ENCODE measurements at regions not wholly inside any gene's neighbourhood (a gene's known extent, or its start where the extent isn't known, plus 50 kb on each side); places are given as distances from the start of the nearest gene placed in this dataset.

DNA sequence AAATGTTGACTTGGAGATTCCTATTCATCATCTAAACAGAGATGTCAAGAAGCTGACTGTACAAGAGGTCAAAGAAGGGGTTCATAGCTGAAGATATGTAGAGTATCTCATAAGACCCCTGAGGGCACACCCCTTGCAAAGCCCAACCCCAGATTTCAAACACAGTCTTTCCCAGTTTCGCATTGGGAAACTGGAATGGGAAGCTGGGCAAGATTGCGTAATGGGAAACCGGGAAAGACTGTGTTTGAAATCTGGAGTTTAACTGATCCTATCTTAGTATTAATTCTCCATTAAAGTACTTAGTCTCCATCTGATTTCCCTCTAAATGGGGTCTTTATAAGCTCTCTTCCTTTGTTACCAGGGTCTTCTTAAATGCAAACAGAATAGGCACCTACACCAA, 99.5 kb downstream of the FAM76B start:
- no peaks in the 10 kb centered on the region for H3K36me3 ChIP-seq
- no peak overlapping the region for H3K27ac ChIP-seq
- DNase-seq (no peak), ATAC-seq (no peak)
- H3K9me3 ChIP-seq: no peaks in the 10 kb centered on the region
- intact Hi-C loops (cut with DNase I): no loop called here
- TF ChIP-seq, protein P1, sequence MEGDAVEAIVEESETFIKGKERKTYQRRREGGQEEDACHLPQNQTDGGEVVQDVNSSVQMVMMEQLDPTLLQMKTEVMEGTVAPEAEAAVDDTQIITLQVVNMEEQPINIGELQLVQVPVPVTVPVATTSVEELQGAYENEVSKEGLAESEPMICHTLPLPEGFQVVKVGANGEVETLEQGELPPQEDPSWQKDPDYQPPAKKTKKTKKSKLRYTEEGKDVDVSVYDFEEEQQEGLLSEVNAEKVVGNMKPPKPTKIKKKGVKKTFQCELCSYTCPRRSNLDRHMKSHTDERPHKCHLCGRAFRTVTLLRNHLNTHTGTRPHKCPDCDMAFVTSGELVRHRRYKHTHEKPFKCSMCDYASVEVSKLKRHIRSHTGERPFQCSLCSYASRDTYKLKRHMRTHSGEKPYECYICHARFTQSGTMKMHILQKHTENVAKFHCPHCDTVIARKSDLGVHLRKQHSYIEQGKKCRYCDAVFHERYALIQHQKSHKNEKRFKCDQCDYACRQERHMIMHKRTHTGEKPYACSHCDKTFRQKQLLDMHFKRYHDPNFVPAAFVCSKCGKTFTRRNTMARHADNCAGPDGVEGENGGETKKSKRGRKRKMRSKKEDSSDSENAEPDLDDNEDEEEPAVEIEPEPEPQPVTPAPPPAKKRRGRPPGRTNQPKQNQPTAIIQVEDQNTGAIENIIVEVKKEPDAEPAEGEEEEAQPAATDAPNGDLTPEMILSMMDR (IDR thresholded peaks at IDR 0.05): no peak
- H3K4me3 ChIP-seq: no peak overlapping the region
- H3K4me1 ChIP-seq: no peaks in the 10 kb centered on the region
- H3K27me3 ChIP-seq: no peaks in the 10 kb centered on the region

DNA sequence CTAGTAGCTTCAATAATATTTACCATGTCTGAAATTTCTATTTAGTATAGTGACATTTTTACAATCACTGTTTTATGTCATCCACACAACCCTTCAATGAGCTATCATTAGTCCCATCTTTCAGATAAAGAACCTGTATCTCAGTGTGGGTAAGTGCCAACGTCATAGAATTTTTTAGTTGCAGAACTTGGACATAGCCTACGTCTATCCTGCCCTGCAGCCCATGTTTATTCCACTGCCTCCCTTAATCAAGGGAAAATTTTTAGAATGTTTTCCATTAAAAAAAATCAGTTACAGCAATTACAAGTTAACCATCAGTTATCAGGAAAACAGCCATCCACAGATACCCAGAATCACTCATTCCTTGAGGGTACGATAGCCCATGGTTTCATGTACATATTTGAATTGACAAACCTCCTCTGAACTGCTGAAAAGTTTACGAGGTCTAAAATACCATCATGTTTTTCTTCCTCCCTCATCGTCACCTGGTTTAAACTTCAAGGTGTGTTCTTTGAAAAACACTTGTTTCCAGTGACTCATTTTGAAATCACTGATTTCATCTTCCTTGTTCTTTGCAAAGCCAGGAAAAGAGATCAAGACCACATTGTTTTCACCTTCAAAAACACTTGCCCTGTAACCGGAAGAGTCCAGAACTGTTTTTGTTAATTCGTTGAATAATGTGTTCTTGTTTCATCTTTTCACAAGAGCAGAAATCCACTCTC, 100.9 kb downstream of the FAM76B start:
- TF ChIP-seq, protein P1 (IDR thresholded peaks at IDR 0.05): no peak
- H3K4me1 ChIP-seq: no peaks in the 10 kb centered on the region
- no peaks in the 10 kb centered on the region for H3K27me3 ChIP-seq
- no peaks in the 10 kb centered on the region for H3K9me3 ChIP-seq
- intact Hi-C loops (cut with DNase I): no loop called here
- DNase-seq (no peak), ATAC-seq (peak; percentile 14)
- H3K36me3 ChIP-seq: no peaks in the 10 kb centered on the region
- H3K4me3 ChIP-seq: no peak overlapping the region
- H3K27ac ChIP-seq: no peak overlapping the region

DNA sequence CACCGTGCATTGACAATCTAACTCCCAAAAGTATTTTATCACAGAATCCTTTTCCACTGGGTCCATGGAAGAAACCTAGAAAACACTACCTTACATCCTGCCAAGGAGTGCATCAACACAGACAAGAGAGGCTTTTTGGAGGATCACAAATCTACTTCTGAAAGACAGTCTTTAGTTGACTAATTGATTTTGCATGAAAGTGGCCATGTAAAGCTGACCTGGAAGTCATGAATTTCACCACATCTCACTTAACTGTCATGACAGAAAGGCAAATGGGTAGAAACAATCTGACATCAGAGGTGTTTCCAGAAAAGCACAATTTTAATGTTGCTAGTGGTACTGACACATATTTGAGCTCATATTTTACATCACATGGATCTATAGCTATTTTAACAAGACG, 101.6 kb downstream of the FAM76B start:
- no peak for DNase-seq
- intact Hi-C loops (cut with DNase I): no loop called here
- H3K4me3 ChIP-seq: no peak overlapping the region
- ATAC-seq: no peak
- no peaks in the 10 kb centered on the region for H3K36me3 ChIP-seq
- no peaks in the 10 kb centered on the region for H3K27me3 ChIP-seq
- no peaks in the 10 kb centered on the region for H3K9me3 ChIP-seq
- H3K27ac ChIP-seq: no peak overlapping the region
- TF ChIP-seq, protein P1 (IDR thresholded peaks at IDR 0.05): no peak
- H3K4me1 ChIP-seq: no peaks in the 10 kb centered on the region

DNA sequence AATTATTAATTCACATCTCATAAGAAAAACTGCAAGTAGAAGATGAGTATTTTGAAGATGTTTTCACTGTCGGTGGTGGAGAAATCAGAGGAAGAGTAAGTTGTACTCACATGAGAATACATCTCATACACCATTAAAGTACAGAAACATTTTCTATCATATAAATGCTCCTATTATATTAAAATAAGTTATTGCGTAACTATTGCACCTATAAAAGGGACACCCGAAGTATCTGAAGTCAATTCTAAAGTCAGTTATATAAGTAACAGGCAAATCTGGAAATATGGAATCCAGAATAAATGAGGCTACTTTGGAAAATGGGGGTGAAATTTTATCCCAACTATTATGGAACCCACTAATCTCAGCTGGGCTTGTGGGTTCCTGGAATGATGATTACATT, 103.3 kb downstream of the FAM76B start:
- intact Hi-C loops (cut with DNase I): no loop called here
- TF ChIP-seq, protein P1 (IDR thresholded peaks at IDR 0.05): no peak
- ATAC-seq: no peak

DNA sequence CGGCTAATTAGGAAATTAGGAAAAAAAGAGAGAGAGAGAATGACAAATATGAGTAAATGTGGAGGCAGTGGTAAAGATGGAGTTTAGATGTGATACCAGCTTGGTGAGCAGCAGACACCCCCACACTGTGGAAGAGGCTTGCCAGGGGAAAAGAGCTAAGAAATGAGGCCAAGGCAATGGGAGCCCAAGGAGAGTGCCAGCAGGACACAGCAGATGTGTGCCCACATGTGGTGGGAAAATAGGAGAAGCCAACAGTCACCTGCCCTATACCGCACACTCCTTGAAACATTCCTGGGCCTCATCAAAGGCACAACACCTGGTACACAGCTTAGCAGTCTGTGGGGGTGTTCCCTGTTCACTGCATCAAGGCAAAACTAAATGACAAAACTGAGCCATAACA, 104.9 kb downstream of the FAM76B start:
- no peaks in the 10 kb centered on the region for H3K9me3 ChIP-seq
- no peak overlapping the region for H3K27ac ChIP-seq
- TF ChIP-seq, protein P1 (IDR thresholded peaks at IDR 0.05): no peak
- H3K27me3 ChIP-seq: no peaks in the 10 kb centered on the region
- intact Hi-C loops (cut with DNase I): no loop called here
- DNase-seq (no peak), ATAC-seq (peak; percentile 19)
- no peaks in the 10 kb centered on the region for H3K36me3 ChIP-seq
- peaks cover 23% of the 10 kb centered on the region for H3K4me1 ChIP-seq
- H3K4me3 ChIP-seq: no peak overlapping the region

More for the DNA sequence above, 103.3 kb downstream of the FAM76B start:
- Histone ChIP-seq H3K9me3 (no peaks in the 10 kb centered on the region), H3K36me3 (no peaks in the 10 kb centered on the region), H3K4me1 (peaks cover 7% of the 10 kb centered on the region), H3K27ac (no peak overlapping the region), H3K4me3 (no peak overlapping the region), H3K27me3 (no peaks in the 10 kb centered on the region)
- DNase-seq: no peak

DNA sequence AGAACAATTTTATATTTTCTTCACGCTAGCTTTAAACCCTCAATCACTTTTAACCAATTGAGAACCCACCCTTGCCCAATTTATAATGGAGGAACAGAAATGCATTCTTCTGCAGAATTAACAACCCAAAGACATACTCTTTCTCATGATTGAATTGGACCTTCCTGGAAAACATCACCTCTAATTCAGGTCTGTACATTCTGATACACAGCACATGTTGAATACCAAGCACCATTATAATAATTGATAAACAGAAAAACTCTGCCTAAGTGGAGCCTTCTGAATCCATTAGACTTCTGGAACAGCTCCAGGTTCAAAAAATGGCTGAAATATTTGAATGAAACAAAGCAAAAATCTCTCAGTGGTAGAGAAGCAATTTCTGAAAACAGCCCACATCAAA, 105.4 kb downstream of the FAM76B start:
- TF ChIP-seq, protein P1 (IDR thresholded peaks at IDR 0.05): no peak
- H3K27ac ChIP-seq: no peak overlapping the region
- DNase-seq: no peak
- H3K36me3 ChIP-seq: no peaks in the 10 kb centered on the region
- intact Hi-C loops (cut with DNase I): no loop called here
- no peaks in the 10 kb centered on the region for H3K9me3 ChIP-seq
- H3K4me1 ChIP-seq: peaks cover 24% of the 10 kb centered on the region
- no peak for ATAC-seq
- H3K27me3 ChIP-seq: no peaks in the 10 kb centered on the region
- H3K4me3 ChIP-seq: no peak overlapping the region

Measured in upper lobe of right lung (tissue), 1 donor.